HL-60 (cell line): ENCODE measurements at regions not wholly inside any gene's neighbourhood (a gene's known extent, or its start where the extent isn't known, plus 50 kb on each side); places are given as distances from the start of the nearest gene placed in this dataset.

Experiments
- CTCF ChIP-seq: IDR thresholded peaks from one replicate; pipeline ENCODE4 v1.5.1; 2011; ENCODE audit warnings: low read length, control low read depth, inconsistent platforms; ENCODE audit not compliant: insufficient read depth
- GABPA ChIP-seq: IDR thresholded peaks from 2 replicates; pipeline ENCODE4 v1.6.1; 2012; ENCODE audit warnings: low read depth
- POLR2AphosphoS5 ChIP-seq: IDR thresholded peaks from 2 replicates; pipeline ENCODE4 v1.6.1; 2012; ENCODE audit warnings: low read depth
- REST ChIP-seq: IDR thresholded peaks from 2 replicates; pipeline ENCODE4 v1.6.1; 2012; ENCODE audit warnings: low read depth; ENCODE audit not compliant: insufficient replicate concordance
- SPI1 ChIP-seq: IDR thresholded peaks from 2 replicates; pipeline ENCODE4 v1.6.1; 2012; ENCODE audit warnings: low read depth, mild to moderate bottlenecking, borderline replicate concordance

DNA sequence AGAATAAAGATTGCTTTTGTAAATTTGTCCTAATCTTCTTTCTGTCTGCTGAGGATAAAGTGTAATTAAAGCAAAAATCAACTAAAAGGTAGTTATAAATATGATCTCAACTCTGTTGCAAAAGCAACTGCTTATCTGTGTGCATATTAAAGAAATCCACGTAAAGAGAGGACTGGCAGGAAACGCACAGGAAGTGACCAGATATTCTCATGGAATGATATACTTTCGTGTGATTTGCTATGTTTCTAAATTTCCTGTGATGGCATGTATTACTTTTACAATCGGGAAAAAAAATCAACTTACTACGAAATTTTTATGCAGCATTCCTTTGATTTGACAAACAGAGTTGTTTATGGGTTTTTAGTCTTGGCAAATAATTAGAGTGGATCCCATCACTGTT lies 75.4 kb downstream of the RGS2 start:
- no peak for TF ChIP-seq REST
- no peak for TF ChIP-seq CTCF
- TF ChIP-seq POLR2AphosphoS5 = no peak
- no peak for TF ChIP-seq GABPA
- no peak for TF ChIP-seq SPI1
